SK-N-SH (cell line): ENCODE measurements at regions not wholly inside any gene's neighbourhood (a gene's known extent, or its start where the extent isn't known, plus 50 kb on each side); places are given as distances from the start of the nearest gene placed in this dataset.

Experiments
- CTCF ChIA-PET: fragments of 300-600, 350-600 bp; formaldehyde crosslinking; extraction: SDS; loops from one replicate; lab custom pipeline; 2021; lab: Yijun Ruan, JAX
- POLR2A ChIA-PET: fragments of 350-600 bp; sonication (Branson Sonifier 250); formaldehyde crosslinking; extraction: SDS; loops from one replicate; lab custom pipeline; 2020; ENCODE audit warnings: antibody characterized with exemption, inconsistent platforms; lab: Yijun Ruan, JAX
- DNase-seq: peaks from one replicate; pipeline ENCODE4 v3.0.0; 2012
- H2AFZ ChIP-seq: fragments of 200-600 bp; sonication (generic); 2 replicates; pipeline ENCODE4 v1.8.1; 2016; ENCODE audit warnings: antibody characterized with exemption, mild to moderate bottlenecking, low read depth
- H3F3A ChIP-seq: fragments of 200-600 bp; sonication (generic); replicated peaks from 2 replicates; pipeline ENCODE3; 2016; ENCODE audit warnings: antibody characterized with exemption, mild to moderate bottlenecking; ENCODE audit not compliant: insufficient read depth
- H3K27ac ChIP-seq, 2 experiments: fragments of 200-500 bp in 1 of 2; fragments of 200-600 bp in 1 of 2; sonication (Bioruptor generic) in 1 of 2; sonication (generic), shearing (Covaris generic) in 1 of 2; 2 replicates each; pipeline versions ENCODE4 v1.5.1 to v1.6.1; 2014 to 2016; ENCODE audit warnings: low read depth in 2 of 2, inconsistent platforms in 1 of 2, low read length in 1 of 2, mild to moderate bottlenecking in 1 of 2, mixed read lengths in 1 of 2
- H3K27me3 ChIP-seq: fragments of 200-600 bp; sonication (generic), shearing (Covaris generic); 2 replicates; pipeline ENCODE4 v1.6.1; 2016; ENCODE audit warnings: mixed run types; ENCODE audit not compliant: insufficient read depth
- H3K36me3 ChIP-seq, 2 experiments: fragments of 200-500 bp in 1 of 2; fragments of 200-600 bp in 1 of 2; sonication (Bioruptor generic) in 1 of 2; sonication (generic) in 1 of 2; replicated peaks in 1 of 2; 2 replicates each; pipeline versions ENCODE3 to v1.5.1; 2014 to 2016; ENCODE audit warnings: low read length in 1 of 2, mild to moderate bottlenecking in 1 of 2; ENCODE audit not compliant: insufficient read depth in 2 of 2, control insufficient read depth in 1 of 2
- H3K4me1 ChIP-seq, 2 experiments: fragments of 200-500 bp in 1 of 2; fragments of 200-600 bp in 1 of 2; sonication (Bioruptor generic) in 1 of 2; sonication (generic), shearing (Covaris generic) in 1 of 2; 2 replicates each; pipeline versions ENCODE4 v1.5.1 to v1.6.1; 2014 to 2016; ENCODE audit warnings: low read depth in 1 of 2, low read length in 1 of 2, mixed run types in 1 of 2; ENCODE audit not compliant: insufficient read depth in 2 of 2, control insufficient read depth in 1 of 2
- H3K4me2 ChIP-seq: fragments of 200-600 bp; sonication (generic), shearing (Covaris generic); 2 replicates; pipeline ENCODE4 v1.6.1; 2017; ENCODE audit warnings: mixed run types
- H3K4me3 ChIP-seq, 2 experiments: fragments of 200-500 bp in 1 of 2; fragments of 200-600 bp in 1 of 2; sonication (Bioruptor generic) in 1 of 2; sonication (generic), shearing (Covaris generic) in 1 of 2; 2 replicates each; pipeline versions ENCODE4 v1.5.1 to v1.8.1; 2014 to 2016; ENCODE audit warnings: low read depth in 2 of 2, inconsistent platforms in 1 of 2, low read length in 1 of 2, mild to moderate bottlenecking in 1 of 2, mixed read lengths in 1 of 2, moderate library complexity in 1 of 2
- H3K79me2 ChIP-seq: fragments of 200-600 bp; sonication (generic); 2 replicates; pipeline ENCODE4 v1.8.1; 2017; ENCODE audit warnings: mild to moderate bottlenecking; ENCODE audit not compliant: insufficient read depth
- H3K9ac ChIP-seq: fragments of 200-600 bp; sonication (generic); 2 replicates; pipeline ENCODE4 v1.6.1; 2017; ENCODE audit warnings: mixed run types
- H3K9me2 ChIP-seq: fragments of 200-600 bp; sonication (generic); 2 replicates; pipeline ENCODE4 v1.6.1; 2017; ENCODE audit warnings: mixed run types
- H3K9me3 ChIP-seq: fragments of 200-600 bp; sonication (generic); 2 replicates; pipeline ENCODE4 v1.6.1; 2017; ENCODE audit warnings: mixed run types, mild to moderate bottlenecking, moderate library complexity
- H4K20me1 ChIP-seq: fragments of 200-600 bp; sonication (generic); 2 replicates; pipeline ENCODE4 v1.6.1; 2017; ENCODE audit warnings: mild to moderate bottlenecking, mixed run types; ENCODE audit not compliant: insufficient read depth
- ELF1 ChIP-seq: IDR thresholded peaks from 2 replicates; pipeline ENCODE4 v1.4.0; 2012
- EZH2phosphoT487 ChIP-seq: fragments of 200-600 bp; sonication (generic); IDR thresholded peaks from 2 replicates; pipeline ENCODE4 v1.6.1; 2017; ENCODE audit warnings: low read depth, mixed run types, mild to moderate bottlenecking, antibody characterized with exemption, moderate library complexity, borderline replicate concordance
- FOSL2 ChIP-seq: IDR thresholded peaks from 2 replicates; pipeline ENCODE4 v1.4.0; 2012; ENCODE audit warnings: low read depth, mild to moderate bottlenecking, moderate library complexity, borderline replicate concordance
- FOXJ3 ChIP-seq: sonication (generic); formaldehyde crosslinking; IDR thresholded peaks from 2 replicates; pipeline ENCODE4 v1.5.1; 2020; ENCODE audit warnings: mild to moderate bottlenecking, missing genetic modification reagents
- FOXM1 ChIP-seq: IDR thresholded peaks from 2 replicates; pipeline ENCODE4 v1.4.0; 2012; ENCODE audit warnings: low read depth, mild to moderate bottlenecking
- GABPA ChIP-seq: IDR thresholded peaks from 2 replicates; pipeline ENCODE4 v1.4.0; 2012; ENCODE audit warnings: low read depth, mild to moderate bottlenecking
- GATA2 ChIP-seq: sonication (generic); formaldehyde crosslinking; IDR thresholded peaks from 2 replicates; pipeline ENCODE4 v1.5.0; 2020; ENCODE audit warnings: mild to moderate bottlenecking, missing genetic modification reagents
- JUND ChIP-seq: IDR thresholded peaks from 2 replicates; pipeline ENCODE4 v1.4.0; 2012
- MEF2A ChIP-seq: IDR thresholded peaks from 2 replicates; pipeline ENCODE4 v1.4.0; 2012; ENCODE audit warnings: low read depth, borderline replicate concordance
- MXI1 ChIP-seq: IDR thresholded peaks from 2 replicates; pipeline ENCODE4 v1.6.1; 2012; ENCODE audit warnings: mild to moderate bottlenecking, low read depth, low read length, improper control_type of control experiment
- NRF1 ChIP-seq: IDR thresholded peaks from 2 replicates; pipeline ENCODE4 v1.6.1; 2012; ENCODE audit warnings: low read depth, mild to moderate bottlenecking, low read length
- RFX5 ChIP-seq: IDR thresholded peaks from 2 replicates; pipeline ENCODE4 v1.6.1; 2012; ENCODE audit warnings: mild to moderate bottlenecking, improper control_type of control experiment, low read length
- SIN3A ChIP-seq: IDR thresholded peaks from 2 replicates; pipeline ENCODE4 v1.6.1; 2012; ENCODE audit warnings: low read depth, mild to moderate bottlenecking, low read length, moderate library complexity, borderline replicate concordance
- SMC3 ChIP-seq: IDR thresholded peaks from 2 replicates; pipeline ENCODE4 v1.6.1; 2012; ENCODE audit warnings: low read depth, low read length, improper control_type of control experiment
- TAF1 ChIP-seq: IDR thresholded peaks from 2 replicates; pipeline ENCODE4 v1.6.1; 2012; ENCODE audit warnings: low read depth, mild to moderate bottlenecking, low read length, moderate library complexity, borderline replicate concordance
- TEAD4 ChIP-seq: IDR thresholded peaks from 2 replicates; pipeline ENCODE4 v1.4.0; 2012; ENCODE audit warnings: mild to moderate bottlenecking, borderline replicate concordance; ENCODE audit not compliant: insufficient read depth
- WGBS: methylation state at CpG from one replicate; pipeline ENCODE4 v1.1.6; 2017; ENCODE audit warnings: low lambda C conversion rate; 5-methylcytosine and 5-hydroxymethylcytosine counted together
- TF ChIP-seq, protein P1 (sequence below): fragments of 200-600 bp; sonication (generic); IDR thresholded peaks from 2 replicates; pipeline ENCODE4 v1.6.1; 2017; ENCODE audit warnings: antibody characterized with exemption, mild to moderate bottlenecking, moderate library complexity
- TF ChIP-seq, protein P2 (sequence below): fragments of 150-350 bp; IDR thresholded peaks from 2 replicates; pipeline ENCODE4 v1.6.1; 2016; ENCODE audit warnings: mild to moderate bottlenecking, low read depth, low read length
- TF ChIP-seq, protein P3 (sequence below): IDR thresholded peaks from 2 replicates; pipeline ENCODE4 v1.4.0; 2012; ENCODE audit warnings: low read depth, borderline replicate concordance
- TF ChIP-seq, protein P4 (sequence below): IDR thresholded peaks from 2 replicates; pipeline ENCODE4 v1.4.0; 2012; ENCODE audit warnings: low read depth

DNA sequence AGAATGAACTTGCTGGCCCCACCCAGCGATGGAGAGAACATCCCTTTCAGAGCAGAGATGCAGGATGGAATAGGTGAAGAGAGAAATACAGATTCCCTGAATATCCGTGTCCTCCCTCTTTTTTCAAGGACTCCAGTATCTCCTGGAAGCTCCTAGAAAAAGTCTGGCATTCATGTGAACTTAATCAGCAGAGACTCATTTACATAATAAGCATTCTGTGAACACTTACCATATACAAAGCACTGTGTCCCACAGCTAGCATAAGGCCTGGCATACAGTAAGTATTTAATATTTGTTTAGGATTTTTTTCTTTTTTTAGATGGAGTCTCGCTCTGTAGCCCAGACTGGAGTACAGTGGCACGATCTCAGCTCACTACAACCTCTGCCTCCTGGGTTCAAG, 208.5 kb upstream of the RPL38 start:
- TF ChIP-seq MEF2A = no peak
- no peak for TF ChIP-seq FOSL2
- no peak for TF ChIP-seq GATA2 (CRISPR knock-in tag)
- TF ChIP-seq, protein P1, sequence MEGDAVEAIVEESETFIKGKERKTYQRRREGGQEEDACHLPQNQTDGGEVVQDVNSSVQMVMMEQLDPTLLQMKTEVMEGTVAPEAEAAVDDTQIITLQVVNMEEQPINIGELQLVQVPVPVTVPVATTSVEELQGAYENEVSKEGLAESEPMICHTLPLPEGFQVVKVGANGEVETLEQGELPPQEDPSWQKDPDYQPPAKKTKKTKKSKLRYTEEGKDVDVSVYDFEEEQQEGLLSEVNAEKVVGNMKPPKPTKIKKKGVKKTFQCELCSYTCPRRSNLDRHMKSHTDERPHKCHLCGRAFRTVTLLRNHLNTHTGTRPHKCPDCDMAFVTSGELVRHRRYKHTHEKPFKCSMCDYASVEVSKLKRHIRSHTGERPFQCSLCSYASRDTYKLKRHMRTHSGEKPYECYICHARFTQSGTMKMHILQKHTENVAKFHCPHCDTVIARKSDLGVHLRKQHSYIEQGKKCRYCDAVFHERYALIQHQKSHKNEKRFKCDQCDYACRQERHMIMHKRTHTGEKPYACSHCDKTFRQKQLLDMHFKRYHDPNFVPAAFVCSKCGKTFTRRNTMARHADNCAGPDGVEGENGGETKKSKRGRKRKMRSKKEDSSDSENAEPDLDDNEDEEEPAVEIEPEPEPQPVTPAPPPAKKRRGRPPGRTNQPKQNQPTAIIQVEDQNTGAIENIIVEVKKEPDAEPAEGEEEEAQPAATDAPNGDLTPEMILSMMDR = no peak
- TF ChIP-seq FOXM1 = no peak
- TF ChIP-seq JUND = no peak
- TF ChIP-seq TEAD4 = no peak
- no peak for TF ChIP-seq SIN3A
- TF ChIP-seq, protein P2, sequence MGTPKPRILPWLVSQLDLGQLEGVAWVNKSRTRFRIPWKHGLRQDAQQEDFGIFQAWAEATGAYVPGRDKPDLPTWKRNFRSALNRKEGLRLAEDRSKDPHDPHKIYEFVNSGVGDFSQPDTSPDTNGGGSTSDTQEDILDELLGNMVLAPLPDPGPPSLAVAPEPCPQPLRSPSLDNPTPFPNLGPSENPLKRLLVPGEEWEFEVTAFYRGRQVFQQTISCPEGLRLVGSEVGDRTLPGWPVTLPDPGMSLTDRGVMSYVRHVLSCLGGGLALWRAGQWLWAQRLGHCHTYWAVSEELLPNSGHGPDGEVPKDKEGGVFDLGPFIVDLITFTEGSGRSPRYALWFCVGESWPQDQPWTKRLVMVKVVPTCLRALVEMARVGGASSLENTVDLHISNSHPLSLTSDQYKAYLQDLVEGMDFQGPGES = no peak
- no peak for TF ChIP-seq SMC3
- TF ChIP-seq RFX5 = no peak
- POLR2A ChIA-PET = no interaction called here
- no peak overlapping the region for H2AFZ ChIP-seq
- no peaks in the 10 kb centered on the region for H3K79me2 ChIP-seq
- no peak overlapping the region for H3K27ac ChIP-seq
- no peaks in the 10 kb centered on the region for H3K27me3 ChIP-seq
- 34% methylated on average over 4 of the region's 4 CpGs for WGBS
- H3F3A ChIP-seq = no peaks in the 10 kb centered on the region
- H3K4me1 ChIP-seq = no peaks in the 10 kb centered on the region; a peak in 1 of 4 replicates
- H4K20me1 ChIP-seq = no peaks in the 10 kb centered on the region
- DNase-seq = no peak
- H3K4me2 ChIP-seq = no peak overlapping the region
- peaks cover 5% of the 10 kb centered on the region for H3K9me3 ChIP-seq
- H3K36me3 ChIP-seq = no peaks in the 10 kb centered on the region
- no peaks in the 10 kb centered on the region for H3K9me2 ChIP-seq
- H3K4me3 ChIP-seq = no peak overlapping the region
- CTCF ChIA-PET = interaction anchor here (1.1 to 6.2 kb wide), 4 partner anchors 14 to 349 kb away, joined by 3 to 36 read pairs (median 22); partner anchors contain the start of gene SDK2
- no peak overlapping the region for H3K9ac ChIP-seq

DNA sequence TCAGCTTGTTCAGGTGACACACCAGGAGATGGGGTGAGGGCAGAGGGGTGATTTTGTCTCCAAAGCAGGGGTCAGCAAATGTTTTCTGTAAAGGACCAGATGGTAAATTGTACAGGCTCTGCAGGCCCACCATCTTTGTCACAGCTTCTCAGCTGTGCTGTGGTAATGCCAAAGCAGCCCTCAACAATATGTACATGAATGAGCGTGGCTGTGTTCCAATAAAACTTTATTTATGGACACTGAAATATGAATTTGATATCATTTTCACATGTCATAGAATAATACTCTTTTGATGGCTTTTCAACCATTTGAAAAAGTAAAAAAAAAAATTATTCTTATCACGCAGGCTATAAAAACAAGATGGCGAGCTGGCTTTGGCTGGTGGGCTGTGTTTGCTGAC, 206.4 kb upstream of the RPL38 start:
- CTCF ChIA-PET = interaction anchor here (0.7 to 6.7 kb wide), 14 partner anchors 11 to 568 kb away, joined by 3 to 67 read pairs (median 10); partner anchors contain the start of gene SDK2
- Histone ChIP-seq H3K79me2 (no peaks in the 10 kb centered on the region), H3K9ac (no peak overlapping the region), H3K4me2 (no peak overlapping the region), H2AFZ (no peak overlapping the region), H4K20me1 (no peaks in the 10 kb centered on the region)
- POLR2A ChIA-PET = no interaction called here
- 36% methylated on average over 3 of the region's 3 CpGs for WGBS
- no peak for TF ChIP-seq FOXJ3 (CRISPR knock-in tag)
- no peak for TF ChIP-seq NRF1
- TF ChIP-seq, protein P3, sequence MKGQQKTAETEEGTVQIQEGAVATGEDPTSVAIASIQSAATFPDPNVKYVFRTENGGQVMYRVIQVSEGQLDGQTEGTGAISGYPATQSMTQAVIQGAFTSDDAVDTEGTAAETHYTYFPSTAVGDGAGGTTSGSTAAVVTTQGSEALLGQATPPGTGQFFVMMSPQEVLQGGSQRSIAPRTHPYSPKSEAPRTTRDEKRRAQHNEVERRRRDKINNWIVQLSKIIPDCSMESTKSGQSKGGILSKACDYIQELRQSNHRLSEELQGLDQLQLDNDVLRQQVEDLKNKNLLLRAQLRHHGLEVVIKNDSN = no peak
- TF ChIP-seq RFX5 = no peak
- TF ChIP-seq, protein P4, sequence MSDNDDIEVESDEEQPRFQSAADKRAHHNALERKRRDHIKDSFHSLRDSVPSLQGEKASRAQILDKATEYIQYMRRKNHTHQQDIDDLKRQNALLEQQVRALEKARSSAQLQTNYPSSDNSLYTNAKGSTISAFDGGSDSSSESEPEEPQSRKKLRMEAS = no peak
- no peak for TF ChIP-seq GABPA
- TF ChIP-seq ELF1 = no peak
- no peak for TF ChIP-seq JUND
- TF ChIP-seq, protein P2 = no peak
- TF ChIP-seq EZH2phosphoT487 = no peak
- no peak for TF ChIP-seq TAF1
- no peak for TF ChIP-seq MXI1
- TF ChIP-seq, all 33 proteins: peak for 0
- Histone ChIP-seq H3K9me2 (no peaks in the 10 kb centered on the region), H3K4me1 (no peaks in the 10 kb centered on the region; a peak in 1 of 4 replicates), H3K27ac (no peak overlapping the region), H3K36me3 (no peaks in the 10 kb centered on the region), H3F3A (no peaks in the 10 kb centered on the region), H3K27me3 (no peaks in the 10 kb centered on the region), H3K4me3 (no peak overlapping the region), H3K9me3 (peaks cover 5% of the 10 kb centered on the region)
- DNase-seq = no peak
